ENCODE measurements at regions not wholly inside any gene's neighbourhood (a gene's known extent, or its start where the extent isn't known, plus 50 kb on each side); places are given as distances from the start of the nearest gene placed in this dataset.

GRCh38 chr14:86712727-86713126, 1182.8 kb downstream of the FLRT2 start:
- no peak for TF ChIP-seq REST (IDR thresholded peaks at IDR 0.05)
- TF ChIP-seq, protein P1, sequence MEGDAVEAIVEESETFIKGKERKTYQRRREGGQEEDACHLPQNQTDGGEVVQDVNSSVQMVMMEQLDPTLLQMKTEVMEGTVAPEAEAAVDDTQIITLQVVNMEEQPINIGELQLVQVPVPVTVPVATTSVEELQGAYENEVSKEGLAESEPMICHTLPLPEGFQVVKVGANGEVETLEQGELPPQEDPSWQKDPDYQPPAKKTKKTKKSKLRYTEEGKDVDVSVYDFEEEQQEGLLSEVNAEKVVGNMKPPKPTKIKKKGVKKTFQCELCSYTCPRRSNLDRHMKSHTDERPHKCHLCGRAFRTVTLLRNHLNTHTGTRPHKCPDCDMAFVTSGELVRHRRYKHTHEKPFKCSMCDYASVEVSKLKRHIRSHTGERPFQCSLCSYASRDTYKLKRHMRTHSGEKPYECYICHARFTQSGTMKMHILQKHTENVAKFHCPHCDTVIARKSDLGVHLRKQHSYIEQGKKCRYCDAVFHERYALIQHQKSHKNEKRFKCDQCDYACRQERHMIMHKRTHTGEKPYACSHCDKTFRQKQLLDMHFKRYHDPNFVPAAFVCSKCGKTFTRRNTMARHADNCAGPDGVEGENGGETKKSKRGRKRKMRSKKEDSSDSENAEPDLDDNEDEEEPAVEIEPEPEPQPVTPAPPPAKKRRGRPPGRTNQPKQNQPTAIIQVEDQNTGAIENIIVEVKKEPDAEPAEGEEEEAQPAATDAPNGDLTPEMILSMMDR (IDR thresholded peaks at IDR 0.05; ENCODE audit: low read depth, low read length, missing input control), result no peak
- TF ChIP-seq JUND (IDR thresholded peaks at IDR 0.05), result no peak
- TF ChIP-seq RAD21 (IDR thresholded peaks at IDR 0.05), result no peak
- no peak for TF ChIP-seq SP1 (IDR thresholded peaks at IDR 0.05)
- TF ChIP-seq YY1 (IDR thresholded peaks at IDR 0.05), result no peak
- TF ChIP-seq, protein P2, sequence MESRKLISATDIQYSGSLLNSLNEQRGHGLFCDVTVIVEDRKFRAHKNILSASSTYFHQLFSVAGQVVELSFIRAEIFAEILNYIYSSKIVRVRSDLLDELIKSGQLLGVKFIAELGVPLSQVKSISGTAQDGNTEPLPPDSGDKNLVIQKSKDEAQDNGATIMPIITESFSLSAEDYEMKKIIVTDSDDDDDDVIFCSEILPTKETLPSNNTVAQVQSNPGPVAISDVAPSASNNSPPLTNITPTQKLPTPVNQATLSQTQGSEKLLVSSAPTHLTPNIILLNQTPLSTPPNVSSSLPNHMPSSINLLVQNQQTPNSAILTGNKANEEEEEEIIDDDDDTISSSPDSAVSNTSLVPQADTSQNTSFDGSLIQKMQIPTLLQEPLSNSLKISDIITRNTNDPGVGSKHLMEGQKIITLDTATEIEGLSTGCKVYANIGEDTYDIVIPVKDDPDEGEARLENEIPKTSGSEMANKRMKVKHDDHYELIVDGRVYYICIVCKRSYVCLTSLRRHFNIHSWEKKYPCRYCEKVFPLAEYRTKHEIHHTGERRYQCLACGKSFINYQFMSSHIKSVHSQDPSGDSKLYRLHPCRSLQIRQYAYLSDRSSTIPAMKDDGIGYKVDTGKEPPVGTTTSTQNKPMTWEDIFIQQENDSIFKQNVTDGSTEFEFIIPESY (IDR thresholded peaks at IDR 0.05), result no peak
- TF ChIP-seq, protein P3, sequence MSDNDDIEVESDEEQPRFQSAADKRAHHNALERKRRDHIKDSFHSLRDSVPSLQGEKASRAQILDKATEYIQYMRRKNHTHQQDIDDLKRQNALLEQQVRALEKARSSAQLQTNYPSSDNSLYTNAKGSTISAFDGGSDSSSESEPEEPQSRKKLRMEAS (IDR thresholded peaks at IDR 0.05), result no peak
- TF ChIP-seq TAF1 (conservative IDR thresholded peaks at IDR 0.05), result no peak
- no peak for TF ChIP-seq GABPA (IDR thresholded peaks at IDR 0.05 in 1 of 2, conservative IDR thresholded peaks at IDR 0.05 in 1 of 2)
